K562 (cell line): ENCODE measurements at regions not wholly inside any gene's neighbourhood (a gene's known extent, or its start where the extent isn't known, plus 50 kb on each side); places are given as distances from the start of the nearest gene placed in this dataset.

ENCODE experiments used
- ATAC-seq: fragments of 200-7000 bp; cut with Tn5 transposase; 3 replicates; pipeline ENCODE4 v1.9.1; 2020; ENCODE audit warnings: moderate library complexity
- BruUV-seq: library from RNA; stranded (reverse); fragments of 400-500 nt; replicated peaks from 2 replicates; lab custom pipeline; 2021; lab: Mats Ljungman, UMichigan
- CTCF ChIA-PET: fragments of 300-600 bp; formaldehyde crosslinking; extraction: SDS; loops from one replicate; lab custom pipeline; 2021; ENCODE audit warnings: low intra/inter-chr PET ratio; lab: Yijun Ruan, JAX
- POLR2A ChIA-PET: fragments of 300-600, 350-650 bp; sonication (Branson Sonifier 250); formaldehyde crosslinking; extraction: SDS; loops from one replicate; lab custom pipeline; 2021; ENCODE audit warnings: antibody characterized with exemption, inconsistent platforms; lab: Yijun Ruan, JAX
- DNase-seq, 4 experiments: peaks; one replicate each; pipeline versions ENCODE4 v3.0.0 to v3.0.0-alpha.2; 2011 to 2018; ENCODE audit warnings: low spot score in 3 of 4, mixed read lengths in 3 of 4; ENCODE audit errors: extremely low read depth in 1 of 4
- FAIRE-seq: peaks from 2 replicates; lab custom pipeline; 2011; peaks lifted over from hg19 to GRCh38; lab: Jason Lieb, UNC
- H2AFZ ChIP-seq: 2 replicates; pipeline ENCODE4 v1.6.0; 2011; ENCODE audit warnings: low read depth, low read length, control low read depth, inconsistent platforms
- H3K27ac ChIP-seq: fragments of 200-600 bp; 3 replicates; pipeline ENCODE4 v1.8.0; 2011; ENCODE audit warnings: low read depth, mild to moderate bottlenecking, control low read depth, inconsistent platforms, low read length, moderate library complexity, mixed read lengths; ENCODE audit errors: extremely low read depth
- H3K27me3 ChIP-seq, 2 experiments: fragments of 300-600 bp in 1 of 2; 2 replicates in 1 of 2; 3 replicates in 1 of 2; pipeline versions ENCODE4 v1.6.0 to v1.8.0; 2011; ENCODE audit warnings: inconsistent platforms in 2 of 2, low read length in 2 of 2, mild to moderate bottlenecking in 1 of 2, mixed read lengths in 1 of 2, moderate library complexity in 1 of 2; ENCODE audit not compliant: control insufficient read depth in 2 of 2, insufficient read depth in 2 of 2
- H3K36me3 ChIP-seq: fragments of 300-600 bp; 3 replicates; pipeline ENCODE4 v1.8.0; 2011; ENCODE audit warnings: mild to moderate bottlenecking, low read length, inconsistent platforms; ENCODE audit not compliant: control insufficient read depth, insufficient read depth
- H3K4me1 ChIP-seq, 2 experiments: fragments of 200-600 bp in 1 of 2; replicated peaks in 1 of 2; 2 replicates in 1 of 2; 3 replicates in 1 of 2; pipeline versions ENCODE4 v1.5.1 to v1.8.0; 2011; ENCODE audit warnings: inconsistent platforms in 2 of 2, low read length in 2 of 2, mild to moderate bottlenecking in 1 of 2, mixed read lengths in 1 of 2, moderate library complexity in 1 of 2; ENCODE audit not compliant: control insufficient read depth in 2 of 2, insufficient read depth in 2 of 2
- H3K4me2 ChIP-seq: 2 replicates; pipeline ENCODE4 v1.6.1; 2011; ENCODE audit warnings: low read length, control low read depth, inconsistent platforms, mixed read lengths; ENCODE audit not compliant: insufficient read depth
- H3K4me3 ChIP-seq: fragments of 200-600 bp; sonication (generic), shearing (Covaris generic); 2 replicates; pipeline ENCODE4 v1.5.1; 2016; ENCODE audit warnings: control low read depth, inconsistent platforms
- H3K79me2 ChIP-seq: fragments of 200-600 bp; 3 replicates; pipeline ENCODE4 v1.8.0; 2011; ENCODE audit warnings: low read length, inconsistent platforms; ENCODE audit not compliant: control insufficient read depth, insufficient read depth
- H3K9ac ChIP-seq, 2 experiments: 2 replicates each; pipeline versions ENCODE4 v1.6.0 to v1.6.1; 2011; ENCODE audit warnings: low read depth in 2 of 2, low read length in 2 of 2, control low read depth in 1 of 2, inconsistent platforms in 1 of 2, mild to moderate bottlenecking in 1 of 2, mixed read lengths in 1 of 2; ENCODE audit not compliant: insufficient read depth in 1 of 2
- H3K9me1 ChIP-seq: one replicate; pipeline ENCODE4 v1.6.0; 2011; ENCODE audit warnings: inconsistent platforms, mild to moderate bottlenecking, low read length, moderate library complexity; ENCODE audit not compliant: control insufficient read depth, insufficient read depth
- H3K9me3 ChIP-seq: replicated peaks from 2 replicates; pipeline ENCODE4 v1.5.1; 2011; ENCODE audit warnings: low read depth, low read length, inconsistent platforms; ENCODE audit not compliant: control insufficient read depth, insufficient read depth
- H4K20me1 ChIP-seq: replicated peaks from 2 replicates; pipeline ENCODE4 v1.6.1; 2011; ENCODE audit warnings: low read length, inconsistent platforms, mixed read lengths; ENCODE audit not compliant: control insufficient read depth, insufficient read depth
- HDAC8 ChIP-seq: fragments of 450-650 bp; IDR thresholded peaks from 2 replicates; pipeline ENCODE4 v1.6.1; 2016; ENCODE audit warnings: mild to moderate bottlenecking, missing genetic modification characterization, moderate library complexity, missing compliant biosample characterization
- HMG20A ChIP-seq: fragments of 450-650 bp; formaldehyde crosslinking; conservative IDR thresholded peaks from 2 replicates; pipeline ENCODE4 v1.4.0; 2020; ENCODE audit warnings: mild to moderate bottlenecking, mixed read lengths
- MYBL2 ChIP-seq, 2 experiments: fragments of 450-650 bp in 1 of 2; sonication (generic) in 1 of 2; formaldehyde crosslinking in 1 of 2; IDR thresholded peaks; 2 replicates each; pipeline versions ENCODE4 v1.6.1 to v1.8.1; 2017 to 2022; ENCODE audit warnings: borderline replicate concordance in 1 of 2, inconsistent platforms in 1 of 2, low read depth in 1 of 2, mild to moderate bottlenecking in 1 of 2, missing genetic modification reagents in 1 of 2, moderate library complexity in 1 of 2
- NCOR1 ChIP-seq: fragments of 450-650 bp; IDR thresholded peaks from 2 replicates; pipeline ENCODE4 v1.6.1; 2016; ENCODE audit warnings: mild to moderate bottlenecking, moderate library complexity
- PHTF2 ChIP-seq: fragments of 250-450 bp; sonication (Bioruptor Pico); IDR thresholded peaks from 2 replicates; pipeline ENCODE4 v1.5.0; 2021; ENCODE audit warnings: mild to moderate bottlenecking
- POLR2G ChIP-seq: fragments of 200-400 bp; formaldehyde crosslinking; IDR thresholded peaks from 2 replicates; pipeline ENCODE4 v1.6.1; 2017; ENCODE audit warnings: low read depth, mild to moderate bottlenecking, antibody characterized with exemption, low read length, moderate library complexity
- ZNF174 ChIP-seq: fragments of 250-450 bp; sonication (Bioruptor Pico); IDR thresholded peaks from 2 replicates; pipeline ENCODE4 v1.4.0; 2020; ENCODE audit warnings: mild to moderate bottlenecking
- ZNF316 ChIP-seq: fragments of 450-650 bp; IDR thresholded peaks from 2 replicates; pipeline ENCODE4 v1.6.1; 2016
- ZNF584 ChIP-seq: fragments of 200-800 bp; sonication (Bioruptor generic); IDR thresholded peaks from 2 replicates; pipeline ENCODE4 v1.6.1; 2016; ENCODE audit warnings: low read depth, mild to moderate bottlenecking, missing genetic modification characterization, missing compliant biosample characterization
- ZNF644 ChIP-seq: fragments of 200-800 bp; sonication (Bioruptor generic); IDR thresholded peaks from 2 replicates; pipeline ENCODE4 v1.6.1; 2016; ENCODE audit warnings: low read depth, missing genetic modification characterization, missing compliant biosample characterization
- WGBS: fragments of 100-300 bp; shearing (Covaris generic); methylation state at CpG from one replicate; pipeline ENCODE4 v1.1.6; 2016; ENCODE audit warnings: low coverage, mixed read lengths; ENCODE audit not compliant: insufficient coverage; ENCODE audit errors: missing lambda C conversion rate; 5-methylcytosine and 5-hydroxymethylcytosine counted together
- in situ Hi-C: fragments of 300-500 bp; cut with MboI; formaldehyde crosslinking; loops from 4 replicates; pipeline ENCODE4 v1.15.0; 2018; ENCODE audit warnings: inconsistent platforms, mixed read lengths
- intact Hi-C: fragments of 100-400 bp; cut with micrococcal nuclease; formaldehyde crosslinking; loops from 2 replicates; pipeline ENCODE4 v1.14.2; 2022
- TF ChIP-seq, protein P1 (sequence below): fragments of 450-650 bp; formaldehyde crosslinking; IDR thresholded peaks from 2 replicates; pipeline ENCODE4 v1.4.0; 2020; ENCODE audit warnings: mild to moderate bottlenecking, moderate library complexity
- TF ChIP-seq, protein P2 (sequence below): fragments of 450-650 bp; formaldehyde crosslinking; IDR thresholded peaks from 2 replicates; pipeline ENCODE4 v1.4.0; 2020; ENCODE audit warnings: mild to moderate bottlenecking, moderate library complexity

DNA sequence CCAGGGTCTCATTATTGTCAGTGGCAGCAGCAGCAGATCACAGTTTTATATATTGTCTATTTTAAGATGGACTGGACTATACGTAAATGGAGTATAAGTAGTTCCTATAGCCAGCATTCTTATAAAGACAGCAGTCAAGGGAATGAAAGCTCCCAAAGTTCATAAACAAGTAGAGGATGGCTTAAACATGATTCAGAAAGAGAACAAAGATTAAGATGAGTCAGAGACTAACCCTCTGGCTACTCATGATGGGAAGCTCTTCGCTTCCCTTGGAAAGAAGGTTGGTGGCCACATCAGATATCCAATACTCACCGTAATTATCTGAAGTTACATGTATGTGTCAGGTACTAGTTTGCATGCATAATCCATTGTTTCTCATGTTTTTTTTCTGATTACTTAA is 277.0 kb downstream of the INHBA start:
- intact Hi-C loops, result no loop called here

More for the DNA sequence above, 277.0 kb downstream of the INHBA start:
- H3K4me1 ChIP-seq, result no peaks in the 10 kb centered on the region
- no peak overlapping the region for H2AFZ ChIP-seq
- no peaks in the 10 kb centered on the region for H4K20me1 ChIP-seq
- no peak for FAIRE-seq
- no peaks in the 10 kb centered on the region for H3K9me3 ChIP-seq
- DNase-seq, result no peak
- no peaks in the 10 kb centered on the region for H3K79me2 ChIP-seq
- TF ChIP-seq HMG20A (CRISPR knock-in tag), result no peak
- TF ChIP-seq ZNF584 (CRISPR knock-in tag), result no peak
- TF ChIP-seq POLR2G, result no peak
- no peak for TF ChIP-seq HDAC8 (tag)
- TF ChIP-seq, protein P1, sequence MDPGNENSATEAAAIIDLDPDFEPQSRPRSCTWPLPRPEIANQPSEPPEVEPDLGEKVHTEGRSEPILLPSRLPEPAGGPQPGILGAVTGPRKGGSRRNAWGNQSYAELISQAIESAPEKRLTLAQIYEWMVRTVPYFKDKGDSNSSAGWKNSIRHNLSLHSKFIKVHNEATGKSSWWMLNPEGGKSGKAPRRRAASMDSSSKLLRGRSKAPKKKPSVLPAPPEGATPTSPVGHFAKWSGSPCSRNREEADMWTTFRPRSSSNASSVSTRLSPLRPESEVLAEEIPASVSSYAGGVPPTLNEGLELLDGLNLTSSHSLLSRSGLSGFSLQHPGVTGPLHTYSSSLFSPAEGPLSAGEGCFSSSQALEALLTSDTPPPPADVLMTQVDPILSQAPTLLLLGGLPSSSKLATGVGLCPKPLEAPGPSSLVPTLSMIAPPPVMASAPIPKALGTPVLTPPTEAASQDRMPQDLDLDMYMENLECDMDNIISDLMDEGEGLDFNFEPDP (CRISPR knock-in tag), result no peak
- no peak for TF ChIP-seq PHTF2 (CRISPR knock-in tag)
- no peak for TF ChIP-seq ZNF316
- TF ChIP-seq MYBL2 (IDR thresholded peaks at IDR 0.05; ENCODE audit: low read depth), result no peak
- TF ChIP-seq MYBL2 (CRISPR knock-in tag; IDR thresholded peaks at IDR 0.05; ENCODE audit: borderline replicate concordance), result no peak
- no peak for TF ChIP-seq NCOR1
- TF ChIP-seq, protein P2, sequence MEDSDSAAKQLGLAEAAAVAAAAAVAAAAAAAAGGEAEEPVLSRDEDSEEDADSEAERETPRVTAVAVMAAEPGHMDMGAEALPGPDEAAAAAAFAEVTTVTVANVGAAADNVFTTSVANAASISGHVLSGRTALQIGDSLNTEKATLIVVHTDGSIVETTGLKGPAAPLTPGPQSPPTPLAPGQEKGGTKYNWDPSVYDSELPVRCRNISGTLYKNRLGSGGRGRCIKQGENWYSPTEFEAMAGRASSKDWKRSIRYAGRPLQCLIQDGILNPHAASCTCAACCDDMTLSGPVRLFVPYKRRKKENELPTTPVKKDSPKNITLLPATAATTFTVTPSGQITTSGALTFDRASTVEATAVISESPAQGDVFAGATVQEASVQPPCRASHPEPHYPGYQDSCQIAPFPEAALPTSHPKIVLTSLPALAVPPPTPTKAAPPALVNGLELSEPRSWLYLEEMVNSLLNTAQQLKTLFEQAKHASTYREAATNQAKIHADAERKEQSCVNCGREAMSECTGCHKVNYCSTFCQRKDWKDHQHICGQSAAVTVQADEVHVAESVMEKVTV, result no peak
- TF ChIP-seq ZNF174 (CRISPR knock-in tag), result no peak
- no peak for TF ChIP-seq ZNF644 (tag)
- H3K27me3 ChIP-seq, result no peaks in the 10 kb centered on the region
- ATAC-seq, result no peak
- H3K4me2 ChIP-seq, result no peak overlapping the region
- in situ Hi-C loops, result no loop called here
- no peaks in the 10 kb centered on the region for H3K36me3 ChIP-seq
- no peak overlapping the region for H3K9ac ChIP-seq
- ChIA-PET POLR2A (no interaction called here), CTCF (no interaction called here)
- no TSS peak for BruUV-seq
- H3K27ac ChIP-seq, result no peak overlapping the region
- WGBS, result 3% methylated on average over 3 of the region's 3 CpGs
- H3K9me1 ChIP-seq, result no peaks in the 10 kb centered on the region
- no peak overlapping the region for H3K4me3 ChIP-seq
